ENCODE measurements at regions not wholly inside any gene's neighbourhood (a gene's known extent, or its start where the extent isn't known, plus 50 kb on each side); places are given as distances from the start of the nearest gene placed in this dataset.

- H3K4me3 ChIP-seq, result no peak overlapping the region
- DNase-seq (ENCODE audit: low spot score), result no peak
- TF ChIP-seq, protein P1, sequence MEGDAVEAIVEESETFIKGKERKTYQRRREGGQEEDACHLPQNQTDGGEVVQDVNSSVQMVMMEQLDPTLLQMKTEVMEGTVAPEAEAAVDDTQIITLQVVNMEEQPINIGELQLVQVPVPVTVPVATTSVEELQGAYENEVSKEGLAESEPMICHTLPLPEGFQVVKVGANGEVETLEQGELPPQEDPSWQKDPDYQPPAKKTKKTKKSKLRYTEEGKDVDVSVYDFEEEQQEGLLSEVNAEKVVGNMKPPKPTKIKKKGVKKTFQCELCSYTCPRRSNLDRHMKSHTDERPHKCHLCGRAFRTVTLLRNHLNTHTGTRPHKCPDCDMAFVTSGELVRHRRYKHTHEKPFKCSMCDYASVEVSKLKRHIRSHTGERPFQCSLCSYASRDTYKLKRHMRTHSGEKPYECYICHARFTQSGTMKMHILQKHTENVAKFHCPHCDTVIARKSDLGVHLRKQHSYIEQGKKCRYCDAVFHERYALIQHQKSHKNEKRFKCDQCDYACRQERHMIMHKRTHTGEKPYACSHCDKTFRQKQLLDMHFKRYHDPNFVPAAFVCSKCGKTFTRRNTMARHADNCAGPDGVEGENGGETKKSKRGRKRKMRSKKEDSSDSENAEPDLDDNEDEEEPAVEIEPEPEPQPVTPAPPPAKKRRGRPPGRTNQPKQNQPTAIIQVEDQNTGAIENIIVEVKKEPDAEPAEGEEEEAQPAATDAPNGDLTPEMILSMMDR (IDR thresholded peaks at IDR 0.05), result no peak
- H3K27ac ChIP-seq, result no peak overlapping the region
Measured at GRCh38 chr2:66866331-66867062, 431.6 kb downstream of the MEIS1 start.

DNA sequence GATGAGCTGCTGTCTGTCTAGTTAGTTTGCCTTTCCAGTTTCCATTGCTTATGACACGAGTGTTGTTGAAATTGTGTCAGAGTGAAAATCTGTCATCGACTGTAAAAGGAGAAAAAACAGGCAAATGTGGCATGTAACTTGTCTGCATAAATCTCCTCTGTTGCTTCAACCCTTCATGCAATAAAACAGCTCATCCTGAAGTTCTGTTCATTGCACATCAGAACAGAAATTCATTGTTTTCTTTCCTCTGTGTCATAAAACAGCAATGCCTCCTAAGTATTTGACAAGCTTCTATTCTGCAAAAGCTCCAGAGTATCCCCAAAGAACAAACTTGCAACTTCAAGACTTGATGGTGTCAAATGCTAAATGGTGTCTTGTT, 432.1 kb downstream of the MEIS1 start:
- DNase-seq (ENCODE audit: low spot score), result no peak
- TF ChIP-seq, protein P1 (IDR thresholded peaks at IDR 0.05), result no peak
- Histone ChIP-seq H3K27ac (no peak overlapping the region), H3K4me3 (no peak overlapping the region)

DNA sequence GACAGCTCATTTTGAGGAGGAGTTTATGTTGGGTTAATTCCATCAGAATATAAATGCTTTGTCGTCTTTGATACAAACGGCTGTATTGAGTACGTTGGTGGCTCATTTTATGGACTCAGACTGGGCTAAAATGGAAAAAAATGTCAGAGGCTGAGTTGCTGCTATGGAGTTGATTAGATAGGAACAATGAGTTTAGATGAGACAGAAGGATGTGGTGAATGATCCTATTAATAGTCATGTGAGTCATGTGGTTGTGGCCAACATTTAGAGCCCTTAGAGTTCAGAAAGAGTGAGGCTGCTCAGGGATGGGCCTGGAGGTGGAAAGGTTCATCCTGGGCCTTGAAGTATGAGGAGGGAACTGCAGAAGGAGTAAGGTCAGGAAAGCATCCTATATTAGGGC, 434.2 kb downstream of the MEIS1 start:
- no peak for DNase-seq (ENCODE audit: low spot score)
- TF ChIP-seq, protein P1 (IDR thresholded peaks at IDR 0.05), result no peak
- no peak overlapping the region for H3K27ac ChIP-seq
- no peak overlapping the region for H3K4me3 ChIP-seq

- no peak for DNase-seq (ENCODE audit: low spot score)
- TF ChIP-seq, protein P1 (IDR thresholded peaks at IDR 0.05), result no peak
- no peak overlapping the region for H3K4me3 ChIP-seq
- no peak overlapping the region for H3K27ac ChIP-seq
Measured at GRCh38 chr2:66872081-66872985, 437.4 kb downstream of the MEIS1 start.

GRCh38 chr2:66872986-66873754, 438.2 kb downstream of the MEIS1 start:
- Histone ChIP-seq H3K27ac (no peak overlapping the region), H3K4me3 (no peak overlapping the region)
- TF ChIP-seq, protein P1 (IDR thresholded peaks at IDR 0.05), result no peak
- DNase-seq (ENCODE audit: low spot score), result no peak

- H3K4me3 ChIP-seq, result no peak overlapping the region
- TF ChIP-seq, protein P1 (IDR thresholded peaks at IDR 0.05), result no peak
- DNase-seq (ENCODE audit: low spot score), result no peak
- no peak overlapping the region for H3K27ac ChIP-seq
Measured at GRCh38 chr2:66874411-66874810, 439.5 kb downstream of the MEIS1 start.

Measured in coronary artery (tissue), 2 donors.